Fibroblast of skin of left quadriceps (primary cell): ENCODE measurements at regions not wholly inside any gene's neighbourhood (a gene's known extent, or its start where the extent isn't known, plus 50 kb on each side); places are given as distances from the start of the nearest gene placed in this dataset.
"Not testable (repeated sequence)": the region's sequence is repeated elsewhere in the genome, so short reads cannot be mapped to it uniquely, and the experiment has no call there.

Experiments
- DNase-seq, 2 experiments: peaks; one replicate each; pipeline ENCODE4 v3.0.0-alpha.2; 2013; ENCODE audit warnings: low read depth in 2 of 2

DNA sequence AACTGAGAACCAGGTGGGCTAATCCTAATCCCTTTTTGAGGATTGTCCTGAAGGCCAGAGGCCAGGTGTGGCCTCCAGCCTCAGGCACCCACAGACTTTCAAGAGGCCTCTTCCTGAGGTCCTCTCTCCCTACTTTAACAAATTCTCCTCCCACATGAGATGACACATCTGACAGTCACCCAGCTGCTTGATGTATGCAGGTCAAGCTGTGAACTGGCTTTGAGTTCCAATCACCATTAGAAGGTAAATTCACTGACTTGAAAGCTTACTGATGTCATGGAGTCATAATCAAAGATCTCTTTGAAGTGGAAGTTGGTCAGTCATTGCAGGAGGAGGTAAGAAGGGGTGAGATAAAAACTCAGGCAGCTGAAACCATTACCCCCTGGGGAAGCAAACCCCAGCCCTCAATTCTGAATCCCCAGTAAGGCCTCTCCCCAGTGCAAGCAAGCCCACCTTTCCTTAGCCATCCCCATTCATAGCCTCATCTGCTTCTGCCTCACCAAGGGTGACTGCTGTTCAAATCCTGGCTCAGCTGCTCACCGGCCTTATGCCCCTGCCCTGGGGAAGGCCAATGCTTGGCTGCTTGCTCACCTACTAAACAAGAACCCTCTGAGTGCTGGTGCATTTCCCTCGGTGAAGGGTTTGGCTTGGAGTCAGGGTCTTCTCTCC is 196.3 kb downstream of the BCL2L11 start:
- DNase-seq: not testable (repeated sequence)

DNA sequence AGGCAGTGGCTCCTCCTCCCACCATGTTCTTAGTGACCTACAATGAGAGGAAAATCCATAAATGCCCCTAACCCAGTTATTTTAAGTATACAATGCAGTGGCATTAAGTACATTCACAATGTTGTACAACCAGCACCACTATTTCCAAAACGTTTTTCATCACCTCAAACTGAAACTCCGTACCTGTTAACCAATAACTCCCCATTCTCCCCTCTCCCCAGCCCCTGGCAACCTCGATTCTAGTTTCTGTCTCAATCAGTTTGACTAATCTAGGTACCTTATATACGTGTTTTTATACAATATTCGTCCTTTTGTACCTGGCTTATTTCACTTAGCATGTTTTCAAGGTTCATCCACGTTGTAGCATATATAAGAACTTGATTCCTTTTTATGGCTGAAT is 198.8 kb downstream of the BCL2L11 start:
- DNase-seq: not testable (repeated sequence)

DNA sequence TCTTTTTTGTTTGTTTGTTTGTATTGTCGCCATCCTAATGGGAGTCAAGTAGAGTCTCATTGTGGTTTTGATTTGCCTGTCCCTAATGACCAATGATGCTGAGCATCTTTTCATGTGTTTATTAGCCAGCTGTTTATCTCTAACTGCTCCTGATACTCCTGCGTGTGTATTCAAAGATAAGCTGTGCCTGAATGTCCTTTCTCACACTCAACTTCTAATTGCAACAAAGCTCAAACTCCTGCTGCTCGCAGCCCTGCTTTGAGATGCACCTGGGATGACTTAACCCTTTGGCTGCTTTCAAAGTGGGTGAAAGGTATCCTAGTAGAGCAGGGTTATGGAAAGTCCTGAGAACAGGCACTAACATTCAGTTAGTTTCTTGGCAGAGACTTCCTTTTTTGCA is 199.6 kb downstream of the BCL2L11 start:
- DNase-seq: not testable (repeated sequence)

DNA sequence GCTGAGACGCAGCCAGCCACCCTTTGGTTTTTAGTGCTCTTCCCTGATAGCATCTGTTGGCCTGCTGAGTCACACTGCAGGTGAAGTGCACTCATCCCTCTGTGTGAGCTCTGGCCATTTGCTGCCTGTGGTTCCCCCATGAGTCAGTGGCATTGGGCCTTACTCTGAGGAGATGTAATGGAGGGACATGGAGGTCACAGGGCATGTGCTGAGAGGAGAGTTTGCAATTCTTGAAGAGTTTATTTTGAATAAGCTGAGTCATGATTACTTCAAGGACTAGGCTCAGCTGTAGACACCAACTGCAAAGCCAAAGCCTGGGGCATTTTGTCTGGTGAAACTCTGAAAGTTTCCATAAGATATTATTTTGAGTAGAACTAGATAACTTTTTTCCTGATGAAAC is 200.3 kb downstream of the BCL2L11 start:
- peak; percentile 9 to 11 for DNase-seq

DNA sequence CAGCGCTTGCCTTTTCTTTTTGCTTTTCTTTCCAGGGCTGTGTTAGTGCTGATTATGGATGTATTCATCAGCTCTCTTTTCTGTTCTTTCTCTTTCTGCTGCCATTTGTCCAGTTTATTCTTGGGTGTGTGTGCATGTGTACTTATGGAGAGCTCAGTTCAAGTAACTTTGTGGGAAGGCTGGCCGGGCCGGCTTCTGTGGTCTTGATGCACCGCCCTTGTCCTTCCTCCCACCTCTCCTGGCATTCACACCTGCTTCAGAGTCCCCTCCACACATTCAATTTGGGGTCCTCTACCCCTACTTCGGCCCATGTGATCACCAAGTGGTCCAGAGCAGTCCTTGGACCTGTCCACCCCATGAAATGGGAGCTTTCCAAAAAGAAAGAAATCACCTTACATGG is 202.7 kb downstream of the BCL2L11 start:
- not testable (repeated sequence) for DNase-seq

DNA sequence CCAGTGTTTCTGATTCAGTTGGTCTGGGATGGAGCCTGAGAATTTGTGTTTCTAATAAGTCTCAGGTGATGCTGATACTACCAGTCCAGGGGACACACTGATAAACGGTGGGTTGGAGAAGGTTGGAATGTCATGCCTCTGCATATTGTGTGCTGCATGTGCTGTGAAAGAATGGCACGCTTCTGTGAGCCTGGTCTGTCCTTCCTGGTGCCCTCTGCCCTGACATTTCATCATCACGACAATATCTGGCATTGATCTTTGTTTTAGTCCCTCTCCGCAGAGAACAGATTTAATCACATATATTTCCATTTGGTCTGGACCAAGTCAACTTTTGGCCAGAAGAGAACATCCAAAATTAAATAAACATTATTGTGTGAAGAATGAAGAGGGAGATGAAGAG is 207.0 kb downstream of the BCL2L11 start:
- not testable (repeated sequence) for DNase-seq

DNA sequence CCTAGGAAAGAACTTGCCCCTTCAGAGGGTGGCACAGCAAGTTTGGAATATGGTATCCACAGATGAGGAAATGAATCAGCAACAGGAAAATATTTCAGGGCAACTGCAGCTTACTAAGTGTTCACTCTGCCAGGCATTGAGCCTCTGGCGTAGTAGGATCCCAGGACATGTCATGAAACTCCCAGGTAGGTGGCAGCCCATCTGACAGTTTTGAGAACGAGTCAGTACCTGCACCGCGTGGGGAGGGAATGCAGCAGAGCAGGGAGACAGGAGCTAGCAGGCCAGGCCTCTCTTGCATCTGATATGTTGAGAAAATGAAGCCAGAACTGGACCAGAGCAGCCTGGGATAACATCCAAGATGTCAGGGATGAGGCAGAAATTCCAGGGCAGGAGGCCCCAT is 208.6 kb downstream of the BCL2L11 start:
- DNase-seq: not testable (repeated sequence)

DNA sequence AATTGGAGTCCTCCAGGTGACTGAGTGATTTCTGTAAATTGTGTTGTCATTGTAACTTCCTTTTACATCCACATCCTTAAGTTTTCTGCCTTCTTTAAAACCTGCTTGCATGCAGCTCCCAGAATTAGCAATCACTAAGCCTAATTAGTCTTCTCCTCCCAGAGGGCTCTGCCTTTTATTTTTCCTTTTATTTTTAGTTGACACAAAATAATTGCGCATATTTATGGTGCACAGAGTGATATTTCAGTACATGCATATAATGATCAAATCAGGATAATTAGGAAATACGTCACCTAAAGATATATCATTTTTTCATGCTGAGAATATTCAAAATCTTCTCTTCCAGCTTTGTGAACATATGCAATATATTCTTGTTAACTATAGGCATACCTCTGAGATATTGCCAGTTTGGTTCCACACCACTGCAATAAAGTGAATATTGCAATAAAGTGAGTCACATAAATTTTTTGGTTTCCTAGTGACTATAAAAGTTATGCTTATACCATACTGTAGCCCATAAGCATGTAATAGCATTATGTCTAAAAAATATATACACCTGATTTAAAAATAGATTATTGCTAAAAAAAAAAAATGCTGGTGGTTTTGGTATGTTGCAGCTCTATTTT is 210.5 kb downstream of the BCL2L11 start:
- not testable (repeated sequence) for DNase-seq

DNA sequence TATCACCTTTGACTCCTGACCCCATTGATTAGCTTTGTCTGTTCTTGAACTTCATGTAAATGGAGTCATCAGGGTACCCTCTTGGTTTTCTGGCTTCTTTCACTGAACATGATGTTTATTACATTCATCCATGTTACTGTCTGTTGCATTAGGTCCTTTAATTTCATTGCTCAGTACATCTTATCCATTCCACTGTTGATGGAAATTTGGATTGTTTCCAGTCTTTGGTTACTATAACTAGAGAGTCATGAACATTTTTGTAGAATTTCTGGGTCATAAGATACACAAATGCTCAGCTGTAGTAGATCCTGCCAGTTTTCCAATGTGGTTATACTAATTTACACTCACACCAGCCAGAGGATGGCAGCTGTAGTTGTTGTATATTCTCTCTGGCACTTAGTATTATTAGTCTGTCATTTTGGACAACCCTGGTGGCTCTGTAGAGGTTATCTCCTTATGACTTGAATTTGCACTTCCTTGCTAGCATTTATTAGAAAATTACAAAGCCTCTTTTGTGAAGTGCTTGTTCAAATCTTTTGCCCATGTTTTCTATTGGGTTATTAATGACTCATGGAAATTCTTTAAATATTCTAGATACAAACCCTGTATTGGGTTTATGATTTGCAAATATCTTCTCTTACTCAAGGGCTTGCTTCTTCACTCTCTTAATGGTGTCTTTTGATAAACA is 214.7 kb downstream of the BCL2L11 start:
- DNase-seq: not testable (repeated sequence)

DNA sequence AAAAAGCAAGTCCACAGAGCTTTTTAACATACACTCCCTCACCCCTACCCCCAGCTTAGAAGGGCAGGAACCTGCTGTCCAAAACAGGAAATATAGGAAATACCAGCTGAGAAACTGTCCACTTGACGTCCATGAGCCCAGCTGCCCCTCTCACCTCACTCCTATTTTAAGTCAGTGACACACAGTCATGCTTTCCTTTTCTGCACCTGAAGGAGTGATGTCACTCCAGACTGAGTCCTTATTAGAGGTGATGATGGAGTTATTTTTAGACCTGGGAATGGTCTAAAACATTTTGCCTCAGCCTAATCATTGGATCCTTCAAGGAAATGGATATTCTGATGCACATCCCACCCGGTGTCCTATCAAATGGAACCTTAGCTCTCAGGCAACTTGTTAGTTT is 217.8 kb downstream of the BCL2L11 start:
- not testable (repeated sequence) for DNase-seq

DNA sequence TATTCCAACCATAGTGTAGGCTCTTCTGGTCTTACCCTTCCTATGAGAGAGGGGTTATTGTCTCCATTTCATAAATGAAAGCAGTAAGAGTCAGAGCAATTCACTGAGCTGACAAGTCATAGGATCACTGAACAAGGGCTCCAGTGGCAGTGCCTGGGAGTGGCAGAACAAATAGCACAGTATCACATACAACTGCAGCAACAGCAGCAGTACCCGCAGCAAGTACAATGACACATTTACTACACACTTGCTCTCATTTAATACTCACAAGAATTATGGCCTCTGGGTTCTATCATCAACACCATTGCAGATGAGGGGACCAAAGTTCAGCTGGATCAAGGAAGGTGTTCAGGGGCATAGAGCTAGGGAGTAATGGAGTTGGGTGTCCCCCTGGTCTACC is 218.8 kb downstream of the BCL2L11 start:
- not testable (repeated sequence) for DNase-seq

DNA sequence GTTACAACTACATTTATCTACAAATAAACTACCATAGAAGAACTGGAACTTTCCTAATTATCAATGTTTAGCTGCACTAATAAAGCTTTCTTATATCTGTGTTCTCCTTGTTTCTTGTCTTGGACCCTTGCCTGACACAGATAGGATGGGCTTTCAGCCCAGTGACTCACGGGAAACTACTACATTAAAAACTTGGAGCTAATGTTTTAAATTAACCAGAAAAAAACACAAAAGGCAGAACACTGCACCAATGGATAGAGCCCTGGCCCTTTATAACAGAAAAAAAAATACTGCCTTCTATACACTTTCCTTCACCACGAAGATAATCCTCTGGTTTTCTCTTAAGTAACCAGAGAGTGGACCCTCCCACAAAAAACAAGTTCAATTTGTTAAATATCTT is 223.9 kb downstream of the BCL2L11 start:
- DNase-seq: not testable (repeated sequence)

DNA sequence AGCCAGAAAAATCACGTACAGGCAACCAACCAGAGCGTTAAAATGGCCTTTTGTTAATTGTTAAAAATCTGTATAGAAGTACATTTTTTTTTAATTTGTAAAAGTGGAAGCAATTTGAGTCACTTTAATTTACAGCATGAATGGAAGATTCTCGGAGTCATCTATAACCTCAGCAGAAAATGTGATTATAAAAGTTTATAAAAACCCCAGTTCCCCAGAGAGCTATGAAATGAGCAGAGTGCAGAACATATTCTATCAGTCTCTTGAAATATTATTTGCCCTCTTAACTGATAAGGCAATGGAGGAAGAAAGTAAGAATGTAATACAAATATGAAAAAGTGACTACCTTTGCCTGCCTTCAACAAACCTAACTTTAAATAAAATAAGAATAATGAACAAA is 224.7 kb downstream of the BCL2L11 start:
- DNase-seq: not testable (repeated sequence)

DNA sequence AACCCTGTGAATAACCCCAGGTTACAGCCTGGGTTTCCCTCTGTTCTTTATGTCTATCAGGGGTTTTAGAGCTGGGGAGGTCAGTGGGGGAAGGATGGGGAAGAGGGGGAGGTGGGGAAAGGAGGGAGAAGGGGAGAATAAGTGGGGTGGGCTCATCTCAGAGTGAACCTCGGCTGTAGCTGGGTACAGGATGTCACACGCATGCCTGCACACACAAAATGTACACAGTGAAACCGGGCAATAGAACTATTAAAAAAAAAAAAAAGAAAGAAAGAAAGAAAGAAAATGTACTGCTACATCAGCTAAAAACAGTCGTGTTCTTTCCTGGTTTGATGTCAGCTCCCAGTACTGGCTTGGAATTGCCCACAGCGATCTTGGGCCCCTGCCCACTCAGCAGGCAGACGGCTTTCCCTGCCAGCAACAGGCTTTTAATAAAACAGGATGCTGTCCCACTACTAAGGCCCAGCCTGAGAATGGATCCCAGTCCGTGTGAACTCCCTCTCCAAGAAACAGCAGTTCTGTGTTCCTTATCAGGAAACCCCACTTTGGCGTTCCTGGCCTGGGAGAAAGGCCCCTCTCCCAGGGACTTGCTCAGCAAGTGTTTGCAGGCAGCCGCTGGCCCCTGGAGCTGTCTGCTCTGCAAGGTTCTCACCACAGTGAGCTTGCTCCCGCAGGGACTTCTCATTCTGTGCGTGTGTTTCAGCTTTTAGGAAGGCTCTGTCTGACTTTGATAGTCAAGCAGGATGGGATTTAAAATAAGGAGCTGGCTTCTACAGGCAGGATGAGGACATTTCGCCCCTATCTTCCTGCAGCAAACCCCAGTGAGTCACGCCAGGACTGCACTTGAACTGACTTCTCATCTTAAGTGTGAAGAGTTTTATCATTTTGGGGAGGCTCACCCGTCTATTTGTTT is 225.6 kb downstream of the BCL2L11 start:
- peak in 1 of 2 experiments; percentile 6 for DNase-seq

DNA sequence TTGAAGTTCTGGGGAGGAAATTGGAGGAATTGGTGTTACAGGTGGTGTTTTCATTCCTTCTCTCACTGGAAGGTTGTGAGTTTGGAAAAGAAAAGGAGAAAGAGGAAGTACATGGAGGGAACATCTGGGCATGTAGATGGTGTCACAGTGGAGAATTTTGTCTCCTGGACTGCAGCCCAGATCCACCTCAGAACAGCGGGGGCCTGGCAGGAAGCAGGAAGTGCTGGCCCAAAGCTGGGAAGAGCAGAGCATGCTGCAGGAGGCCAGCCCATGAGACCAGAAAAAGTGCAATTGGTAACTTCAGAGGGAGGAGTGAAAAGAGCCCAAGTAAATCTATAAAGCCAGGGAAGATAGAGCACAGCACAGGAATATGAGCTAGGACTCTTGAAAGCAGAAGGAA is 227.0 kb downstream of the BCL2L11 start:
- not testable (repeated sequence) for DNase-seq

DNA sequence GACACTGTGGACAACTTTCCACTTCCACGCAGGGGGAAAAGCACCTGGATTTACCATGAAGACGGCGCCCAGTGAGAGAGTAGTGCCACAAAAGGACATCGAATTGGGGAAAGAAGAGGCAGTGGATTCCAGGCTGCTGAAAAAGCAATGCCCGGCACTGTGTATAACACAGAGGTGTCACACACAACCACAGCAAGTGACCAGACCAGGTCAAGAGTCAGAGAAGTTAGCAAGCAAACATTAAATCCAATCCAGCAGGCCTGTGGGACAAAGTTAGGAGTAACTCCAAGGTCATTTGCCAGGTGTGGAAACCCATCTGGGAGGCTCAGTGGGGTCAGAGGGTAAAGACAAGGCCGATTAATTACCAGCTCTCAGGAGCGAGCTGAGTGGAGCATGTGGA is 227.6 kb downstream of the BCL2L11 start:
- DNase-seq: not testable (repeated sequence)

DNA sequence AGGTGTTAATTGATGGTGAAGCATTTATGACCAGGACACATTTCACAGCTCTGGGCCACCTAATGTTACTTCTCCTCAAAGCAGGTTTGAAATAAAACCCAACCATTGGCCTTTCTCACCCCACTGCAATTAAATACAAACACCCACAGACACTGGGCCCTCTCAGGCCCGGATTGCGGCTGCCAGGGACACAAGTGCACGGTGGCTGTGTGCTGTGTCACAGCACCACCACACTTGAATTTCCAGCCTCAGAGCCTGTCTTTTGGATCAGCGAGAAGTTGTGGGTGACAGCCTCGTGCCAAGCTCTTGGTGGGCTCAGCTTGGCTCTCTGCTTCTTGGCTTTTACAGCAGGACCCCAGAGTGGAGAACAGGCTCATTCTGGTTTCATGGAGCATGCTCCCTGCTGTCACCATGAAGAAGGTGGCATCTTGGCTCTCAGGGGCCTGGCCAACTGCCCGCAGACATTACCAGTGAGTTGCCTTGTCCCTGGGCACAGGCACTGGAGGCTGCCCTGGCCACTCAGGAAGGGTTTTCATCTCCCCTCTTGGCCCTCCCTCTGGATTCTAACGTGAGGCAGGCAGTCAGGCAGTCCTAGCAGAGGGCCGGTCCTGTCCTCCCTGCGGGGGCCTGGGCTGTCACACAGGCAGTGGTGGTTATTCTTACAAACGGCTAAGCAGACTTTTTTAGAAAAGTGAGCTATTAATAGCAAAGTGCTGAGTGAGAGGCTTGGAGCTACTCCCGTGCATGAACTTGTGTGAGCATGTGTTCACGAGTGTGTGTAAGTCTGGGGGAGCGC is 234.5 kb downstream of the BCL2L11 start:
- not testable (repeated sequence) for DNase-seq

DNA sequence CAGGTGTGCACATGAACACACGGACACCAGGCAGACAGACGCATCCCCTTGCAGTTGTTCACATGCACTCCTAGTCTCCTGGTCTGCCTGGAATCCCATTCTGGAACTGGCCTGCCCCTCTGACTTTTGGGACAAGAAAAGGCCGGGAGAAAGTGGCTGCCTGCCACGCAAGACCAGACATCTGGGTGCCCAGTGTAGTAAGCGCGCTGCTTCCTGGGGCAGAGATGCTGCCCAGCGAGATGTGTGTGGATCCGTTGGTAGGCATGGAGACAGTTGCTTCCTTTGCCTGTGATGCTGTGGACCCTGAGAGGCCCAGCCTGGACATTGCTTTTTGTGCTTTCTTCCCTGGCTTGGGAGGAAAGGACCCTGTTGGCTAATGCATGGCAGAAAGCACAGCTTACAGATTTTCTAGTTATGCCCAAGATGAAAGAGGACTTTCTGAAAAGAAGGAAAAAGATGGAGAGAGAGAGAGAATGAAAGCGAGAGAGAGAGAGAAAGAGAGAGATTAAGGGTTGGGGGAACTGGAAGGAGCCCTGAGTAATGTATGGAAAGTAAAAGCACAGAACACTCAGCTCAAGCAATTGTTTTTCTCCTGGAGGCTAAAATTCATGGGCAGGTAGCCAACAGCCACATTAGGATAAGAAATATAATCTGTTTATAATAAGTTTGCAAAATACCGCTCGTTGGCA is 235.3 kb downstream of the BCL2L11 start:
- not testable (repeated sequence) for DNase-seq

DNA sequence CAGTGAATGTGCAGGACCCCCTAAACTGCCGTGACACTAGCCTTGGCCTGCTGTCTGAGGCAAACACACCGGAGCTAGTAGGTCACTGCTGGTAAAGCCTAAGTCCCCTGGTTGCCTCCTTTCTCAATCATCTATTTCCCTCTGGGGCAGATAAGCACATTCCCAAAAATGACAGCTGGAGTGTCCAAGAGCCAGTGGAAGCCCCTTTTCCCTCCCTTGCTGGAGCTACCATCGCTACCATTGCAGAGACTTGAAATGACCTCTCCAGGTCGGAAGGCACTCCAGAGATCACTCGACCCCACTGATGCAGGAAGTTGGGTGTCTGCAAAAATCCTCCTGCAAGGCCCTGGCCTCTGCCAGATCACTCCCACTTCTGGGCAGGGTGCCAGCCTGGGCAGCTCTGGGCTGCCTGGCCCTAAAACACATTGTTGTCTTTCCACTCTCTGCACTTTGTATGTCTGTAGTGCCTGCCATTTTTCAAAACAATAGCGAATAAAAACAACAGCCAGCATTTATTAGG is 235.9 kb downstream of the BCL2L11 start:
- DNase-seq: not testable (repeated sequence)

DNA sequence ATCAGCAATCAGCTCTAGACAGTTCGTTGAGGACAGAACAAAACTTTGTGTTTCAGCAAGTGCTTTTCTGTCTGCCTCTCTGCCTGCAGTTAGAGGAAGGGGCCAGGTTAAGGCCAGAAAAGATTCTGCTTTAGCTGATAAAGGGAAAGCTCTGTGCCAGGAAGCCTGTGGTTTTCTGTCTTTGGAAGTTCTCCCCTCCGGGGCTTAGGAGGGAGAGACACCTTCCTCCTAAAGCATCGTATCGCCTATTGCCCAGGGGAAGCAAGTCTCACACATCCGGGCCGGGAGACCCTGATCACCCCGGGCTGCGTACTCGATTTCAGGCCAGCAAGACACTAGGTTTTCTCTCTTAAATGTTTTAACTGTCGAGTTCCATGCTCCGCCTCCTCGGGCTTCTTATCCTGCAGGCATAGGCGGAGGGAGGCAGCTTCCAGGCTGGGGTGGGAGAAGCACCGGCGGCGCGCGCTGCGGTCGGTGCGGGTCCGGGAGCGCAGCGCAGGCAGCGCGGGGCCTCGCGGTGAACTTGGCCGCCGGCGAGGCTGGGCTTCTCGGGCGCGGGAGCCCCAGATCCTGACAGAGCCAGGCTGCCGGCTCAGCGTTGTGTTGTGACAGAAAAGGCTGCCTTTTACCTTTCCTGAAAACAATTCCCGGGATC is 245.4 kb downstream of the BCL2L11 start:
- not testable (repeated sequence) for DNase-seq
